ENCODE measurements at regions not wholly inside any gene's neighbourhood (a gene's known extent, or its start where the extent isn't known, plus 50 kb on each side); places are given as distances from the start of the nearest gene placed in this dataset.

DNA sequence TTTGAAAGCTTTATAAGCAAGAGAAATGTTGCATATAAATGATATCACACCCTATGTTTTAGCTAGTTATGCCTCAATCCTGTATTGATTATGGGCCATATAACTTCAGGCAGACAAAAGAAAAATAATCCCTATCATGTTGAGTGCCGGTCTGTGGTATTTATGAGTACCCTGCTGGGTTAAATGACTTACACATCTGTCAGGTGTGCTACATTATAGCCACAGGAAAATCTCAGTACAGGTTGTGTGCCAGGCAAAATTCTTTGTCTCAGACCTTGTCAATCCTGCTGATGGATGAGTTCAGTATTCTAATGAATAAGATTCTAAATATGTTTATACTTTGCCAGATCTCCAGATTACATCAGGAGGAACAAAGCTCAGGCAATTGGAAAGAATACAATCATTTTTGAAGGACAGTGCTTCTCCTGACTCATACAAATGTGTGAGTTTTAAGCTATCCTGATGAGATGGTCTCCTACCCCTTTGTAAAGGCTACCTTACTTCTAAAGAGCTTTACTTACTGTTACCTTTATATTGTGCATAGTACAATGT, 109.8 kb upstream of the FOXG1 start:
- DNase-seq = no peak

GRCh38 chr14:28661171-28661772, 105.3 kb upstream of the FOXG1 start:
- no peak for DNase-seq

- no peak for DNase-seq
Measured at GRCh38 chr14:28666961-28667360, 99.6 kb upstream of the FOXG1 start.

DNA sequence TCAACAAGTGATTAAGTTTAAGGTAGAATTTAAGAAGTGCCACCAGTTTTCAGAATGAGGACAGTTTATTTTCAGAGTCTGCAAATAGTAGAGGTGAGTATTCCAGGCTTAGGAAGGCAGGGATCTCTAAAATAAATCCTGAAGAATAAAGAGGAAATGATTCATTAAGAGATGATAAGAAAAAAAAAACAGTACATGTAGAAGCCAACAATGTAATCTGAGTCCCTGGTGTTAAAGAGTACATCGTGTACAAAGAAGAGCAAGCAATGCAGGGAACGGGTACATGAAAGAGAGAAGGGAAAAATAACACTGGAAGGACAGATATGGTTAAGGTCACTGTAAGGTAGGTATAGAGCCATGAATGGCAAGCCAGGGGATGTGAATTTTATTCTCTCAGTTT, 95.2 kb upstream of the FOXG1 start:
- DNase-seq = no peak

GRCh38 chr14:28673056-28673455, 93.5 kb upstream of the FOXG1 start:
- DNase-seq = no peak

- no peak for DNase-seq
Measured at GRCh38 chr14:28676479-28676878, 90.1 kb upstream of the FOXG1 start.

- DNase-seq = no peak
Measured at GRCh38 chr14:28677381-28677780, 89.2 kb upstream of the FOXG1 start.

GRCh38 chr14:28678887-28679286, 87.7 kb upstream of the FOXG1 start:
- DNase-seq = no peak

DNA sequence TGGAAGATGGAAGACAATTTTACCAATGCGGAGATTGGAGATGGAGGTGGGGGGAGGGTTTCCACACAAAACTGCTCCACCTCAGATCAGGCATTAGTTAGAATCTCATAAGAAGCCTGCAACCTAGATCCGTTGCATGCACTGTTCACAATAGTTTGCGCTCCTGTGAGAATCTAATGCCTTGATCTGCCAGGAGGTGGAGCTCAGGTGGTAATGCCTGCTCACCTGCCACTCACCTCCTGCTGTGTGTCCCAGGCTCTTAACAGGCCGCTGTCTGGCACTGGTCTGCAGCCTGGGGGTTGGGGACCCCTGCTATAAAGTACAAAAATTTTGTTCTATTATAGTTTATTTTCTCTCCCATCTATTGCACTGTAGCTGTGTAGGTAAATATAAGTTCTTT, 84.9 kb upstream of the FOXG1 start:
- DNase-seq = no peak

GRCh38 chr14:28690029-28690692, 76.4 kb upstream of the FOXG1 start:
- no peak for DNase-seq

GRCh38 chr14:28695109-28695508, 71.5 kb upstream of the FOXG1 start:
- no peak for DNase-seq

DNA sequence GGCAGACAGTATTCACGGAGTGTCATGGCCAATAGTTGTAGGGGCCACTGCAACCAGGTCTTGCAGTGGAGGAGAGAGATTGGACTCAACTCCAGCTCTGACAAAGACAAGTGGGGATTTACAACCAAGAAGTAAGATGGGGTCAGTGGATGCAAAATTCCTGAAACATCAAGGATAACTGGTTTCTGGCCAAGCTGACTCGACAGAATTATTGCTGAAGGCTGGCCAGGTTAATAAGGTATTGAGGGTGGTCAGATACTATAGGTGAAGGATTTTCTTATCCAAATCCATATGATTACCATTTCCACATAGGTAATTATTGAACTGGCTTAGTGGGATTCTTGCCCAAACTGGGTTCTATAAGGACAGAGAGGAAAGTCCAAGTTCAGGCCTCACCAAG, 64.9 kb upstream of the FOXG1 start:
- no peak for DNase-seq

DNA sequence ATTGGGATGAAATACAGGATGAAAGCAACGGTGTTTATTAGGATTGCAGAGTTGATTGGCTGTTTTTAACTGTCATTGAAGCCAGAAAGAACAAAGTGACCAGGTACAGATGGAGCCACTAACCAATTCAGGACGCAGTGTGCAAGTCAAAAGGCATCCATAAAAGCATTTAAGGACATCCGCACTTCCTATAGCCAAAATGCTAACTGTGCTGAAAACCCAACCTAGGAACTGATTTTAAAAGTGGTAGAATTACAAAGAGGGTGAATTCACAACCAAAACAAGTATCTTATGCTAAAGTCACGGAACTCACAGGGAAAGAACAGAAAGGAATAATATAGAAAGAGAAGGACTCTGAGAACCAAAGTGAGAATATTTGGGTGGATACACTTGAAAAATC, 63.1 kb upstream of the FOXG1 start:
- no peak for DNase-seq

DNA sequence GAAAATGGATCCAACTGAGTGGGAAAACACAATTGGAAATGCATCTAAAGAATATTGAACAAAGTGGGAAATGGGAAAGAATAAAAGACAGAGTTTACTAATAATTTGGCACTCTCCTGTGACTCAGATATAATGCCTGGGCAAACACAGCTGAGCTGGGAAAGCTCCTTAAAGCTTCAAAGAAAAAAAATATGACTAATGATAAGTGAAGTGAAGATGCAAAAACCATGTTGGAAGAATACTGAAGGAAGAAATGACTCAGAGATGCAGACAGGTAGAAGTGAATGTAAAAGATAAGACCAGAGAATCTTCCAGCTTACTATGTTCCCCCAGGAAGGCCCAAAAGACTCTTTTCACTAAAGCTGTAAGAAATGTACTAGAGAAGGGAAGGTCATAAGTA, 62.4 kb upstream of the FOXG1 start:
- DNase-seq = no peak

DNA sequence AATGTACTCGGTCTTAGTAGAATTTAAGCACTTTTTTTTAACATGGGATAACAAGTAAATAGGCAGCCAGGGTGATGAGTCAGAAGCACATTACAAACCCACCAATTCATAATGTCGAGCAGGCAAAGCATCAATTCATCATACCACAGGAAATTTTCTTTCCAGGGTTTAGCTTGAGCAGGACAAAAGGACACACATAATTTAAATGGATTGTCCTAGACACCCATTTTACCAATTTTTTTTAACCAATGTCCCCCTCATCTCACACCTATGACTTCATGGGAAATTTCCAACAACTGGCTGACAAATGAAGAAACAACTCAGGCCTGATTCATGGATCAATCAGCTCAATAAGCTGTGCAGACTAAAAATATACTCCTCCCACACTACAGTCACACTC, 58.8 kb upstream of the FOXG1 start:
- no peak for DNase-seq

GRCh38 chr14:28709571-28710305, 56.8 kb upstream of the FOXG1 start:
- DNase-seq = no peak

Measured in CD4-positive, alpha-beta T cell treated with Interferon alpha-2 for 1 hour (primary cell).